Naive B cell (primary cell): ENCODE measurements at regions not wholly inside any gene's neighbourhood (a gene's known extent, or its start where the extent isn't known, plus 50 kb on each side); places are given as distances from the start of the nearest gene placed in this dataset.

Source experiments
- ATAC-seq, 2 donors: fragments of 150-1000 bp; cut with Tn5 transposase; 2 replicates each; pipeline ENCODE4 v1.10.0; 2021; ENCODE audit warnings: low read depth in 2 of 2, mild to moderate bottlenecking in 2 of 2, moderate library complexity in 2 of 2
- DNase-seq: peaks from one replicate; pipeline ENCODE4 v3.0.0; 2022
- H3K27ac Mint-ChIP-seq, 6 donors: one replicate each; pipeline ENCODE4 v1.8.0; 2020 to 2022; ENCODE audit warnings: mild to moderate bottlenecking in 6 of 6, mixed read lengths in 6 of 6, moderate library complexity in 5 of 6, inconsistent platforms in 2 of 6
- H3K27me3 Mint-ChIP-seq, 3 donors: one replicate each; pipeline ENCODE4 v1.8.0; 2021 to 2022; ENCODE audit warnings: mixed read lengths in 3 of 3, mild to moderate bottlenecking in 1 of 3
- H3K36me3 Mint-ChIP-seq, 2 donors: one replicate each; pipeline ENCODE4 v1.8.0; 2020 to 2022; ENCODE audit warnings: mixed read lengths in 2 of 2, inconsistent platforms in 1 of 2, mild to moderate bottlenecking in 1 of 2
- H3K4me1 Mint-ChIP-seq, 3 donors: one replicate each; pipeline ENCODE4 v1.8.0; 2020 to 2022; ENCODE audit warnings: mixed read lengths in 3 of 3, inconsistent platforms in 1 of 3, mild to moderate bottlenecking in 1 of 3, moderate library complexity in 1 of 3
- H3K4me3 Mint-ChIP-seq, 8 donors: one replicate each; pipeline ENCODE4 v1.8.0; 2020 to 2022; ENCODE audit warnings: mild to moderate bottlenecking in 8 of 8, mixed read lengths in 8 of 8, moderate library complexity in 8 of 8, inconsistent platforms in 2 of 8
- H3K9me3 Mint-ChIP-seq, 7 donors: one replicate each; pipeline ENCODE4 v1.8.0; 2020 to 2022; ENCODE audit warnings: mixed read lengths in 7 of 7, mild to moderate bottlenecking in 5 of 7, inconsistent platforms in 2 of 7, moderate library complexity in 1 of 7

- no peaks in the 10 kb centered on the region for H3K27me3 Mint-ChIP-seq
- ATAC-seq, result no peak
- no peak for DNase-seq
- H3K36me3 Mint-ChIP-seq, result no peaks in the 10 kb centered on the region
- no peak overlapping the region for H3K4me3 Mint-ChIP-seq
- H3K4me1 Mint-ChIP-seq, result no peaks in the 10 kb centered on the region
- H3K9me3 Mint-ChIP-seq, result peaks cover 0 to 7% (median 0%) of the 10 kb centered on the region in 7 donors
- no peak overlapping the region for H3K27ac Mint-ChIP-seq
Observed at GRCh38 chr4:119897260-119897659, 169.4 kb downstream of the MAD2L1 start.

GRCh38 chr4:119894650-119895208 is 171.9 kb downstream of the MAD2L1 start:
- Mint-ChIP-seq H3K4me3 (no peak overlapping the region), H3K27ac (no peak overlapping the region), H3K27me3 (no peaks in the 10 kb centered on the region), H3K4me1 (no peaks in the 10 kb centered on the region), H3K36me3 (no peaks in the 10 kb centered on the region), H3K9me3 (peaks cover 0 to 7% (median 0%) of the 10 kb centered on the region in 7 donors)
- DNase-seq (no peak), ATAC-seq (no peak)

- no peak overlapping the region for H3K27ac Mint-ChIP-seq
- H3K4me3 Mint-ChIP-seq, result no peak overlapping the region
- no peaks in the 10 kb centered on the region for H3K4me1 Mint-ChIP-seq
- ATAC-seq (no peak), DNase-seq (no peak)
- no peaks in the 10 kb centered on the region for H3K36me3 Mint-ChIP-seq
- H3K27me3 Mint-ChIP-seq, result no peaks in the 10 kb centered on the region
- H3K9me3 Mint-ChIP-seq, result peaks cover 0 to 3% (median 0%) of the 10 kb centered on the region in 7 donors
Observed at GRCh38 chr4:119873794-119874325, 192.8 kb downstream of the MAD2L1 start.

- no peak overlapping the region for H3K27ac Mint-ChIP-seq
- ATAC-seq, result no peak
Observed at GRCh38 chr4:119873132-119873531, 193.5 kb downstream of the MAD2L1 start.

GRCh38 chr4:119872371-119873016 is 194.2 kb downstream of the MAD2L1 start:
- Mint-ChIP-seq H3K4me1 (no peaks in the 10 kb centered on the region), H3K27ac (no peak overlapping the region)
- ATAC-seq, result no peak

More at GRCh38 chr4:119873132-119873531, 193.5 kb downstream of the MAD2L1 start:
- no peaks in the 10 kb centered on the region for H3K4me1 Mint-ChIP-seq
- no peak overlapping the region for H3K4me3 Mint-ChIP-seq
- no peak for DNase-seq
- no peaks in the 10 kb centered on the region for H3K36me3 Mint-ChIP-seq
- peaks cover 0 to 2% (median 0%) of the 10 kb centered on the region in 7 donors for H3K9me3 Mint-ChIP-seq
- H3K27me3 Mint-ChIP-seq, result no peaks in the 10 kb centered on the region

GRCh38 chr4:119870856-119871255 is 195.8 kb downstream of the MAD2L1 start:
- Mint-ChIP-seq H3K27ac (no peak overlapping the region), H3K4me3 (no peak overlapping the region), H3K4me1 (no peaks in the 10 kb centered on the region), H3K36me3 (no peaks in the 10 kb centered on the region), H3K9me3 (peaks cover 0 to 4% (median 0%) of the 10 kb centered on the region in 7 donors), H3K27me3 (no peaks in the 10 kb centered on the region)
- DNase-seq (no peak), ATAC-seq (no peak)

More at GRCh38 chr4:119872371-119873016, 194.2 kb downstream of the MAD2L1 start:
- no peak for DNase-seq
- H3K4me3 Mint-ChIP-seq, result no peak overlapping the region
- H3K27me3 Mint-ChIP-seq, result no peaks in the 10 kb centered on the region
- no peaks in the 10 kb centered on the region for H3K36me3 Mint-ChIP-seq
- peaks cover 0 to 4% (median 0%) of the 10 kb centered on the region in 7 donors for H3K9me3 Mint-ChIP-seq

GRCh38 chr4:119865789-119866188 is 200.9 kb downstream of the MAD2L1 start:
- H3K36me3 Mint-ChIP-seq, result no peaks in the 10 kb centered on the region

GRCh38 chr4:119865389-119865788 is 201.3 kb downstream of the MAD2L1 start:
- ATAC-seq, result no peak
- H3K27ac Mint-ChIP-seq, result no peak overlapping the region
- H3K4me3 Mint-ChIP-seq, result no peak overlapping the region
- no peaks in the 10 kb centered on the region for H3K27me3 Mint-ChIP-seq
- no peaks in the 10 kb centered on the region for H3K4me1 Mint-ChIP-seq
- H3K9me3 Mint-ChIP-seq, result peaks cover 0 to 4% (median 2%) of the 10 kb centered on the region in 7 donors
- no peaks in the 10 kb centered on the region for H3K36me3 Mint-ChIP-seq
- DNase-seq, result no peak

More at GRCh38 chr4:119865789-119866188, 200.9 kb downstream of the MAD2L1 start:
- DNase-seq (no peak), ATAC-seq (no peak)
- H3K9me3 Mint-ChIP-seq, result peaks cover 0 to 4% (median 2%) of the 10 kb centered on the region in 7 donors
- no peaks in the 10 kb centered on the region for H3K27me3 Mint-ChIP-seq
- no peak overlapping the region for H3K4me3 Mint-ChIP-seq
- H3K27ac Mint-ChIP-seq, result no peak overlapping the region
- H3K4me1 Mint-ChIP-seq, result no peaks in the 10 kb centered on the region

- Mint-ChIP-seq H3K27me3 (no peaks in the 10 kb centered on the region), H3K4me3 (no peak overlapping the region)
Observed at GRCh38 chr4:119861731-119862130, 204.9 kb downstream of the MAD2L1 start.

GRCh38 chr4:119858176-119858575 is 208.5 kb downstream of the MAD2L1 start:
- H3K9me3 Mint-ChIP-seq, result peaks cover 0 to 4% (median 0%) of the 10 kb centered on the region in 7 donors
- H3K27ac Mint-ChIP-seq, result no peak overlapping the region
- ATAC-seq (no peak), DNase-seq (no peak)
- no peaks in the 10 kb centered on the region for H3K4me1 Mint-ChIP-seq
- H3K27me3 Mint-ChIP-seq, result no peaks in the 10 kb centered on the region
- no peaks in the 10 kb centered on the region for H3K36me3 Mint-ChIP-seq
- H3K4me3 Mint-ChIP-seq, result no peak overlapping the region

More at GRCh38 chr4:119861731-119862130, 204.9 kb downstream of the MAD2L1 start:
- Mint-ChIP-seq H3K9me3 (peaks cover 0 to 4% (median 2%) of the 10 kb centered on the region in 7 donors), H3K36me3 (no peaks in the 10 kb centered on the region), H3K27ac (no peak overlapping the region), H3K4me1 (no peaks in the 10 kb centered on the region)
- DNase-seq, result no peak
- no peak for ATAC-seq

GRCh38 chr4:119854364-119854763 is 212.3 kb downstream of the MAD2L1 start:
- H3K27me3 Mint-ChIP-seq, result no peaks in the 10 kb centered on the region
- peaks cover 0 to 2% (median 0%) of the 10 kb centered on the region in 7 donors for H3K9me3 Mint-ChIP-seq
- H3K36me3 Mint-ChIP-seq, result no peaks in the 10 kb centered on the region
- H3K4me1 Mint-ChIP-seq, result no peaks in the 10 kb centered on the region
- no peak overlapping the region for H3K4me3 Mint-ChIP-seq
- DNase-seq (no peak), ATAC-seq (no peak)
- H3K27ac Mint-ChIP-seq, result no peak overlapping the region

- H3K4me3 Mint-ChIP-seq, result no peak overlapping the region
- no peak overlapping the region for H3K27ac Mint-ChIP-seq
- no peaks in the 10 kb centered on the region for H3K36me3 Mint-ChIP-seq
- H3K27me3 Mint-ChIP-seq, result no peaks in the 10 kb centered on the region
- peaks cover 0 to 2% (median 0%) of the 10 kb centered on the region in 7 donors for H3K9me3 Mint-ChIP-seq
- ATAC-seq, result no peak
- no peak for DNase-seq
- H3K4me1 Mint-ChIP-seq, result no peaks in the 10 kb centered on the region
Observed at GRCh38 chr4:119851649-119852048, 215.0 kb downstream of the MAD2L1 start.

GRCh38 chr4:119841361-119841760 is 212.8 kb upstream of the PDE5A start:
- ATAC-seq (no peak), DNase-seq (no peak)
- H3K4me3 Mint-ChIP-seq, result no peak overlapping the region
- H3K27me3 Mint-ChIP-seq, result no peaks in the 10 kb centered on the region
- no peaks in the 10 kb centered on the region for H3K4me1 Mint-ChIP-seq
- H3K9me3 Mint-ChIP-seq, result peaks cover 0 to 10% (median 5%) of the 10 kb centered on the region in 7 donors
- no peaks in the 10 kb centered on the region for H3K36me3 Mint-ChIP-seq
- no peak overlapping the region for H3K27ac Mint-ChIP-seq

GRCh38 chr4:119835613-119835910 is 207.0 kb upstream of the PDE5A start:
- no peaks in the 10 kb centered on the region for H3K4me1 Mint-ChIP-seq
- no peak for DNase-seq
- peaks cover 0 to 19% (median 5%) of the 10 kb centered on the region in 7 donors for H3K9me3 Mint-ChIP-seq
- H3K4me3 Mint-ChIP-seq, result no peak overlapping the region
- ATAC-seq, result no peak
- no peaks in the 10 kb centered on the region for H3K27me3 Mint-ChIP-seq
- H3K27ac Mint-ChIP-seq, result no peak overlapping the region
- H3K36me3 Mint-ChIP-seq, result no peaks in the 10 kb centered on the region
